ENCODE measurements at regions not wholly inside any gene's neighbourhood (a gene's known extent, or its start where the extent isn't known, plus 50 kb on each side); places are given as distances from the start of the nearest gene placed in this dataset.

DNA sequence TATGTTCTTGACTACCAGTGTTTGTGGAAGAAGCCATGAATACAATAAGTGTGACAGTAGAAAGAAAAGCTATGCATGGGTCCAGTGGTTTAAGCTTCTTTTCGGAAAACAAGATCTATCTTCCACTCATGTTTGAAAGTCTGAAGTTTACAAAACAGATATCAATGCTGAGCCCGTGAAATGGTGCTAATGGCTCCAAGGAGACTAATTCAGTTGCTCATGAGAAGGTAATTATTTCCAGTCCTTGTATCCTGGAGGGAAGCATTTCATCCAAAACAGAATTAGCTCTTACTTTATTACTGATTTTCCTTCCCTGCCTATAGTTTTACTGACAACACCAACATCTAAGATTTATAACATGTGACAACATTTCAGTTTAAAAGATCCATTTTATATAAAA, 1364.9 kb downstream of the PCDH9 start:
- TF ChIP-seq, protein P1, sequence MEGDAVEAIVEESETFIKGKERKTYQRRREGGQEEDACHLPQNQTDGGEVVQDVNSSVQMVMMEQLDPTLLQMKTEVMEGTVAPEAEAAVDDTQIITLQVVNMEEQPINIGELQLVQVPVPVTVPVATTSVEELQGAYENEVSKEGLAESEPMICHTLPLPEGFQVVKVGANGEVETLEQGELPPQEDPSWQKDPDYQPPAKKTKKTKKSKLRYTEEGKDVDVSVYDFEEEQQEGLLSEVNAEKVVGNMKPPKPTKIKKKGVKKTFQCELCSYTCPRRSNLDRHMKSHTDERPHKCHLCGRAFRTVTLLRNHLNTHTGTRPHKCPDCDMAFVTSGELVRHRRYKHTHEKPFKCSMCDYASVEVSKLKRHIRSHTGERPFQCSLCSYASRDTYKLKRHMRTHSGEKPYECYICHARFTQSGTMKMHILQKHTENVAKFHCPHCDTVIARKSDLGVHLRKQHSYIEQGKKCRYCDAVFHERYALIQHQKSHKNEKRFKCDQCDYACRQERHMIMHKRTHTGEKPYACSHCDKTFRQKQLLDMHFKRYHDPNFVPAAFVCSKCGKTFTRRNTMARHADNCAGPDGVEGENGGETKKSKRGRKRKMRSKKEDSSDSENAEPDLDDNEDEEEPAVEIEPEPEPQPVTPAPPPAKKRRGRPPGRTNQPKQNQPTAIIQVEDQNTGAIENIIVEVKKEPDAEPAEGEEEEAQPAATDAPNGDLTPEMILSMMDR (IDR thresholded peaks at IDR 0.05), result no peak
- no peak for TF ChIP-seq EP300 (IDR thresholded peaks at IDR 0.05)
- TF ChIP-seq POLR2A (IDR thresholded peaks at IDR 0.05), result no peak

All from suprapubic skin (tissue), 3 donors.